ENCODE measurements at regions not wholly inside any gene's neighbourhood (a gene's known extent, or its start where the extent isn't known, plus 50 kb on each side); places are given as distances from the start of the nearest gene placed in this dataset.

DNA sequence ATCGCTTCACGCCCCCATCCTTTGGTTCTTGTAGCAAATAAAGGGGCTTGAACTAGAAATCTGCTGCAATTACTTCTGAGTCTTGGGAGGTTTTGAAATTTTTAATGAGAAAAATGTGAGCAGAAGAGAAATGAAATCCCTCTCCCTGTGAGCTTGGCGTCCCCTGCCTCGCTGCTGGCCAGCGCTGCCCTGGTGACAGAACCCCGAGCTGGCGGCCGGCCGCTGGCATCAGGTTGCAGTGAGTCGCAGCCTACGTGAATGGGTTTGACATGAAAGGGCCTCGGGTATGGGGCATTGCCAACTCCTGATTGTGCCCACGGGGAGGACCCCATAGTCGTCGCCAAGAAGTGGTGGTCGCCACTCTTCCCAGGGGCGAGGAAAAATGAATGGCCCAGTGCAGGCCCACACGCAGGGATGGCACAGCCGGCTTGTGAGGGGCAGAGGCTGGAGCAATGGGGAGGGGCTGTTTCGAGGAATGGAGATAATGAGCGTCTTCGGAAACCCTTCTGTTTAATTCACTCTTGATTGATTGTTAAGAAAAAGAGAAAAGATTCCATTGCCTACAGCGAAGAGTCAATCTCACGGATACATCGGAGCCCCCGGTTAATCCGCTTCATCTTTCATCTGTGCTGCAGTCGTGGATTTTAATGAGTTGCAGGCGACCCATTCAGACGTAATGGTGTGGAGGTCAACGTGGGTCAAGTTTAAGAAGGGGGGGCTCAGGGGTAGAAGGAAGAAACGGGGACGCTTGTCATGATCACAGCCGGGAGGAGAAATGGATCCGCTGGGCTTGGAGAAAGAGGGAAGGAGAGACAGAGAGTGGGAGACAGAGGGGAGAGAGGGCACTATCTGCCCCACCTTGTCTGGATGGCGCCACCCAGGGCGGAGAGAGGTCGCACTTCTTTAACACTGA is 380.1 kb downstream of the THBS2 start:
- Histone ChIP-seq H3K27ac (ENCODE audit: low read depth, low read length) (no peak overlapping the region), H3K4me3 (ENCODE audit: low read length) (no peak overlapping the region), H3K9ac (ENCODE audit: extremely low read depth, low read length, poor library complexity, severe bottlenecking) (no peak overlapping the region), H3K27me3 (ENCODE audit: control insufficient read depth, insufficient read depth, low read length, poor library complexity, severe bottlenecking) (no peaks in the 10 kb centered on the region), H3K36me3 (ENCODE audit: control insufficient read depth, insufficient read depth, low read length) (no peaks in the 10 kb centered on the region), H3K9me3 (ENCODE audit: control insufficient read depth, low read length) (no peaks in the 10 kb centered on the region), H3K4me1 (ENCODE audit: control insufficient read depth, insufficient read depth, low read length) (peaks cover 3% of the 10 kb centered on the region)
- Mint-ChIP-seq H3K9me3 (no peaks in the 10 kb centered on the region), H3K36me3 (ENCODE audit: low read depth) (no peaks in the 10 kb centered on the region), H3K4me1 (peaks cover 9% of the 10 kb centered on the region), H3K4me3 (no peak overlapping the region), H3K27ac (no peak overlapping the region), H3K27me3 (ENCODE audit: insufficient read depth) (no peaks in the 10 kb centered on the region)
- TF ChIP-seq, protein P1, sequence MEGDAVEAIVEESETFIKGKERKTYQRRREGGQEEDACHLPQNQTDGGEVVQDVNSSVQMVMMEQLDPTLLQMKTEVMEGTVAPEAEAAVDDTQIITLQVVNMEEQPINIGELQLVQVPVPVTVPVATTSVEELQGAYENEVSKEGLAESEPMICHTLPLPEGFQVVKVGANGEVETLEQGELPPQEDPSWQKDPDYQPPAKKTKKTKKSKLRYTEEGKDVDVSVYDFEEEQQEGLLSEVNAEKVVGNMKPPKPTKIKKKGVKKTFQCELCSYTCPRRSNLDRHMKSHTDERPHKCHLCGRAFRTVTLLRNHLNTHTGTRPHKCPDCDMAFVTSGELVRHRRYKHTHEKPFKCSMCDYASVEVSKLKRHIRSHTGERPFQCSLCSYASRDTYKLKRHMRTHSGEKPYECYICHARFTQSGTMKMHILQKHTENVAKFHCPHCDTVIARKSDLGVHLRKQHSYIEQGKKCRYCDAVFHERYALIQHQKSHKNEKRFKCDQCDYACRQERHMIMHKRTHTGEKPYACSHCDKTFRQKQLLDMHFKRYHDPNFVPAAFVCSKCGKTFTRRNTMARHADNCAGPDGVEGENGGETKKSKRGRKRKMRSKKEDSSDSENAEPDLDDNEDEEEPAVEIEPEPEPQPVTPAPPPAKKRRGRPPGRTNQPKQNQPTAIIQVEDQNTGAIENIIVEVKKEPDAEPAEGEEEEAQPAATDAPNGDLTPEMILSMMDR (conservative IDR thresholded peaks at IDR 0.05), result no peak
- no peak for DNase-seq
- whole genome bisulfite sequencing, 2 experiments (ENCODE audit: insufficient coverage in 1 of 2, insufficient read length in 1 of 2), result 93 to 94% methylated on average over 31 to 38 of the region's 38 CpGs

DNA sequence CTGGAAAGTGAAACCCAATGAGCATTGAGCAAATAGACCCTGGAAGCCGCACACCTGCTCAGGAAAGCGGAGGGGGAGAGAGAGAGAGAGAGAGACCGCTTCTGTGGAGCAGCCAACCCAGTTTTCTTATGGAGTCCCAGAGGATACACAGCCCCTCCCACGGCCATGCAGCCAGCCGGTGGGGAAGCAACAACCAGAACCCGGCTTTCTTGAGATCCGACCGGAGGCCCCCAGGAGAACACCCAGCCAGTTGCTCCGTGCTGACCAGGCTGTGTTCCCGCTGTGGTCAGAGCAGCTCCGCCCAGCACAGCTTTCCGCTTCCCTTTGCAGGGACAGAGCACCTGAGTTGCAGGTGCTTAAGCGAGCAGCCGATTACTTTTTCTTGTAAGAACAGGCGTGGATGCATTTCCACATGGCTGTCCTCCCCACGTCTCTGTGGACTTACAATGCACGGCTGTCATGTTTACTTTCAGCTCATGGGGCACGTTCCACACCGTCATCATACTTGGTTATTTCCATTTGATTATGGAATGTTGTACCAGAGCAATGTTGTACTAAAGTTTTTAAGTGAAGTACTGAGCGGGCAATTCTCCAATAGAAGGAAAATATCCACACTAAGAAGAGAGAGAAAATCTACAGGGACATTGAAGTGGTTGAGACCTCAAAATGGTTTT is 381.9 kb downstream of the THBS2 start:
- no peak overlapping the region for H3K27ac Mint-ChIP-seq

DNA sequence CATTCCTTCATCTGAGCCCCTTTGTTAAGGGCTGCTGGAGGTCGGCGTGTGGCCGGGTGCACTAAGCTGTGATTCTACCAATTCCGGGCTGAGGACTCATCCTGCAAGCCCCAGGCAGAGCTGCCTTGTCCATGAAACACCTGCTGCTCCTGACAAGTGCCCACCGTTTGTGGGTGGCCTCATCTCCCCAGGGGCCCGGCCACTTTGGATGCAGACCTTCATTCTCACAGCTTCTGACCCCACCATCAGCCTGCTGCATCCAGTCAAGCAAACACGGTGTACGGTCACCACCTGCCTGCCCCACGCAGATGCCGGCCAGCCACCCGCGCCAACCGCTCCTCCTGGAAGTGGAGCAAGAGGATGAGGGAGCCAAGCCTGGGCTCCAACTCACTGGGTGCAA is 382.7 kb downstream of the THBS2 start:
- Histone ChIP-seq H3K27me3 (ENCODE audit: control insufficient read depth, insufficient read depth, low read length, poor library complexity, severe bottlenecking) (no peaks in the 10 kb centered on the region), H3K36me3 (ENCODE audit: control insufficient read depth, insufficient read depth, low read length) (no peaks in the 10 kb centered on the region), H3K4me1 (ENCODE audit: control insufficient read depth, insufficient read depth, low read length) (peaks cover 5% of the 10 kb centered on the region), H3K27ac (ENCODE audit: low read depth, low read length) (no peak overlapping the region), H3K9me3 (ENCODE audit: control insufficient read depth, low read length) (no peaks in the 10 kb centered on the region), H3K4me3 (ENCODE audit: low read length) (no peak overlapping the region), H3K9ac (ENCODE audit: extremely low read depth, low read length, poor library complexity, severe bottlenecking) (no peak overlapping the region)
- H3K36me3 Mint-ChIP-seq (ENCODE audit: low read depth), result no peaks in the 10 kb centered on the region
- H3K9me3 Mint-ChIP-seq, result no peaks in the 10 kb centered on the region
- H3K4me3 Mint-ChIP-seq, result no peak overlapping the region
- peaks cover 18% of the 10 kb centered on the region for H3K4me1 Mint-ChIP-seq
- TF ChIP-seq, protein P1 (conservative IDR thresholded peaks at IDR 0.05), result no peak
- 66 to 75% methylated on average over 10 to 13 of the region's 13 CpGs for WGBS, 2 experiments (ENCODE audit: insufficient coverage in 1 of 2, insufficient read length in 1 of 2)
- no peak for DNase-seq
- no peaks in the 10 kb centered on the region for H3K27me3 Mint-ChIP-seq (ENCODE audit: insufficient read depth)
- peak overlapping the region; percentile 22 for H3K27ac Mint-ChIP-seq

More for the DNA sequence above, 381.9 kb downstream of the THBS2 start:
- DNase-seq, result no peak
- TF ChIP-seq, protein P1 (conservative IDR thresholded peaks at IDR 0.05), result no peak
- 80 to 81% methylated on average over 10 to 20 of the region's 20 CpGs for WGBS, 2 experiments (ENCODE audit: insufficient coverage in 1 of 2, insufficient read length in 1 of 2)
- H3K9ac ChIP-seq (ENCODE audit: extremely low read depth, low read length, poor library complexity, severe bottlenecking), result no peak overlapping the region
- H3K4me3 Mint-ChIP-seq, result no peak overlapping the region
- H3K27me3 ChIP-seq (ENCODE audit: control insufficient read depth, insufficient read depth, low read length, poor library complexity, severe bottlenecking), result no peaks in the 10 kb centered on the region
- no peaks in the 10 kb centered on the region for H3K9me3 ChIP-seq (ENCODE audit: control insufficient read depth, low read length)
- H3K27me3 Mint-ChIP-seq (ENCODE audit: insufficient read depth), result no peaks in the 10 kb centered on the region
- H3K27ac ChIP-seq (ENCODE audit: low read depth, low read length), result no peak overlapping the region
- H3K4me3 ChIP-seq (ENCODE audit: low read length), result no peak overlapping the region
- no peaks in the 10 kb centered on the region for H3K36me3 Mint-ChIP-seq (ENCODE audit: low read depth)
- peaks cover 15% of the 10 kb centered on the region for H3K4me1 Mint-ChIP-seq
- H3K36me3 ChIP-seq (ENCODE audit: control insufficient read depth, insufficient read depth, low read length), result no peaks in the 10 kb centered on the region
- H3K4me1 ChIP-seq (ENCODE audit: control insufficient read depth, insufficient read depth, low read length), result peaks cover 3% of the 10 kb centered on the region
- H3K9me3 Mint-ChIP-seq, result no peaks in the 10 kb centered on the region

Data from endodermal cell (in vitro differentiated cells).